Kasumi-1 (cell line): ENCODE measurements at regions not wholly inside any gene's neighbourhood (a gene's known extent, or its start where the extent isn't known, plus 50 kb on each side); places are given as distances from the start of the nearest gene placed in this dataset.

ENCODE experiments used
- DNase-seq, 2 experiments: peaks; one replicate each; lab custom pipeline; 2025; lab: John Stamatoyannopoulos, UW

DNA sequence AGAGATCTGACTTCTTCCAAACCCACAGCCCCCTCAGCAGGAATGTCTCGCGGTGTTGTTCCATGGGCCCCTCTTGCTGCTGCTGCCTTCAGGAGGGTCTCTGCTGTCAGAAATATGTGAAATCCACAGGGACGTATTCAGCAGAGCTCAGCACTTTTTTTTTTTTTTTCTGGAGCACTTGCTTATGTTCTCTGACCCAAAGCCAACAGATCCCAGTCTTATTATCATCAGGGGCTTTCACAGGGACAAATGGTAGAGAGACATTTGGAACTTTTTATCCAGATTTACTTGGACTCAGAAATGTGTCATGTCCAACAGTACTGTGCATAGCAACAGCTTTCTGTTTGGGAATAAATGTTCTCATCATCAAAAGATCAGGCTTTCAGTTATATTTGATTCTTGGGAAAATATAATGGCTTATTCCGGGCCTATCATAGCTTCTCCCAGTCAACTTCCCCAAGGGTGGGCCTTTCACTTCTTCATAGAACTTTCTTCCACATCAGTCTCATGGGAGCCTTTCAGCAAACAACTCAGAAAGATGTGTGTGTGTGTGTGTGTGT lies 332.7 kb downstream of the ZNF536 start:
- DNase-seq = no peak

DNA sequence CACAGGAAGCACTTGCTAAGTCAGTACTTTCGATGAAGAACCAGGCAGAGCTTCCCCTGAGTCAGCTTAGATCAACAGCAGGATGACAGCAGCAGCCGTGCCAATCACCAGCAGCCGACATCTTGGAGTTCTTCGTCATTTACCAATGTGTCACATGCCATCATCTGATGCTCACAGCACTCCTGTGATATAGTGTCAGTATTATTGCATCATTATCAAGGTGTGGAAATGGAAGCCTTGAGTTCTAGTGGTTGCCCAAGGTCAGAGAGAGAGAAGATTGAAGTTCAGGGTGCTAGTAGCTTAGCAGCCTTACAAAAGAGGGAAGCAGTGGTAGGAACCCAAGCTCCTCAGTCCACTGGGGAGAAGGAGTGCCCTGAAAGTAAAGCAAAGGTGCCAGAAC lies 331.5 kb downstream of the ZNF536 start:
- DNase-seq = no peak

GRCh38 chr19:30701178-30701577 lies 329.0 kb downstream of the ZNF536 start:
- DNase-seq = no peak

DNA sequence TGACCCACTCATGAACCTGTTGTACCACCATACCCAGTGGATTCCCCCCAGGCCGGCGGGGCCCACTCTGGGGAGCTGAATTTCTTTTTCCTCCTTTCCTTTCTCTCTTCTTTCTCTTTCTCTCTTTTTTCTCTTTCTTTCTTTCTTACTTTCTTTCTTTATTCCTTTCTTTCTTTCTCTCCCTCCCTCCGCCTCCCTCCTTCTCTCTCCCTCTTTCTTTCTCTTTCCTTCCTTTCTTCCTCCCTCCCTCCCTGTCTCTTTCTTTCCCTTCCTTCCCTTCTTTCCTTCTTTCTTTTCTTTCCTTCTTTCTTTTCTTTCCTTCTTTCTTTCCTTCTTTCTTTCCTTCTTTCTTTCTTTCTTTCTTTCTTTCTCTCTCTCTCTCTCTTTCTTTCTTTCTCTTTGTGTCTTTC lies 327.7 kb downstream of the ZNF536 start:
- DNase-seq = no peak

DNA sequence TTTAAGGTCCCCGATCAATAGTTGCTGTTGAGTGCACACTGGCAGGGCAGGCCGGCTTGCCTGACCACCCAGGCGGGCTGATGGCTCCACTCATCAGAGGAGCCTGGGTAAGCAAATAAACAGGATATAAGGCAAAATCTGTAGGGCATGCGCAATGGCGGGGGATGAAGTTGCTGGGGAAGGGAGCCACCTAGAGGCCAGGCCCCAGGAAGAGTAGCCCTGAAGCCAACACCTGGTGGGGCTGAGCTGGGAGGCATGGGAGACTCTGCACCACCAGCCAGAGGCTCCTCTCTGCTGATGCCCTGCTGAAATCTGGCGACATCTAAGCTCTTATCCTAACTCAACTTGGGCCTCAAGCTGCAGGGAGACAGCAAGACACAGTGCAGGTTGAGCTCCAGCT lies 324.3 kb downstream of the ZNF536 start:
- no peak for DNase-seq

DNA sequence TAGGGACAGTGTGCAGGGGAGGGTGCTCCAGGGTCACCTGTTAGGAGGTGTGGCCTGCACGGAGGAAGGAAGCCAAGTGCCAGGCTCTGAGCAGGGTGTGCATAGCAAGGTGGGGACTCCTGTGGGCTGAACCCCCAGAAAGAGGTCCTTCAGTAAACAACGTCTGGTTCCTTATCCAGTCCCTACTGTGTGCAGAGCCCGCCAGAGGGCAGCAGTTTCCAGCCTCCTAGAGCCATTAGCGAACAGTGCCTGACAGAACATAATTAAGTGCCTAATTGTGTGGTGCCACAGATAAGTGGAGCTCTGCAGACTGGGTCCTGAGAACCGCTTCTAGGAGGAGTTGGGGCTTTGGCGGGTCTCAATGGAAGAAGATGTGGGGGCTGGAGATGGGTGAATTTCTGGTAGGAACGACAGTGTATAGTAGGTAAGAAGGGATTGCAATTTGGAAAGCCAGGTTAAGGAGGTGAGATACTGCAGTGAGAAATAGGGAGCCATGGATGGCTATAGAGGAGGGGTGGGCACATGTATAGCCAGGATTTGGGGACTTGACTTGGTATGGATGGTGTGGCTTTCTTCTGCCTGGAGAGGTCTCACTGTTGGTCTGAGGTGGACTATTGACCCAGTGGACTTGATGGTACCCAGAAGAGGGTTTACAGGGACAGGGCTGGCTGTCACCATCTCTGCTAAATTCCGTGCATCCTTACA lies 323.1 kb downstream of the ZNF536 start:
- no peak for DNase-seq

DNA sequence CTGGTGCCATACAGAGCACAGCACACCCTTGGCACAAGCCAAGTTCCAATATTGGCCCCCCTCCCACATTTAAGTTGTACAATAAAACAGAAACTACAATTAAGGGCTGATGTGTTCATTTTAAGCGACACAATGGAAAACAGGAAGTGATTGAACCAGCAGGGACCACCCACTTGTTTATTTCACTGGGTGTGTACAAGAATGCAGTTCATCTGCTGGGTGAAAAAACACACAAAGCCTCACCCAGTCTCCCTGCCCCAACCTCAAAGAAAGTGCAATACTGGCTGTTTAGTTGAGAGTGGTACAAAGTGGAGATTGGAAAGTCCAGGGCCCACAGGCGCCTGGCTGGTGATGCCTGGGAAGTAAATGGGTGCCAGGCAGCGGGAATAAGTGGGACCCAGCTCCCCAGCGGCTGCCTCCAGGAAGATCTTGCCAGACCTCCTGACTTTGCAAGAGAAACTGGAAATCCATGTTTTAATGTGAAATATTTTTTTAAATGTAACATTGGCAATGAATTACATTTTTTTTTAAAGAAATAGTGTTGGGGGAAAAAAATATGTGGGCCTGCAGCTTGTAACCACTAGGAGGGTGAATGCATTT lies 322.1 kb downstream of the ZNF536 start:
- no peak for DNase-seq

GRCh38 chr19:30692879-30693503 lies 320.8 kb downstream of the ZNF536 start:
- DNase-seq = no peak

GRCh38 chr19:30692181-30692811 lies 320.1 kb downstream of the ZNF536 start:
- no peak for DNase-seq

GRCh38 chr19:30691819-30692166 lies 319.6 kb downstream of the ZNF536 start:
- DNase-seq = no peak

DNA sequence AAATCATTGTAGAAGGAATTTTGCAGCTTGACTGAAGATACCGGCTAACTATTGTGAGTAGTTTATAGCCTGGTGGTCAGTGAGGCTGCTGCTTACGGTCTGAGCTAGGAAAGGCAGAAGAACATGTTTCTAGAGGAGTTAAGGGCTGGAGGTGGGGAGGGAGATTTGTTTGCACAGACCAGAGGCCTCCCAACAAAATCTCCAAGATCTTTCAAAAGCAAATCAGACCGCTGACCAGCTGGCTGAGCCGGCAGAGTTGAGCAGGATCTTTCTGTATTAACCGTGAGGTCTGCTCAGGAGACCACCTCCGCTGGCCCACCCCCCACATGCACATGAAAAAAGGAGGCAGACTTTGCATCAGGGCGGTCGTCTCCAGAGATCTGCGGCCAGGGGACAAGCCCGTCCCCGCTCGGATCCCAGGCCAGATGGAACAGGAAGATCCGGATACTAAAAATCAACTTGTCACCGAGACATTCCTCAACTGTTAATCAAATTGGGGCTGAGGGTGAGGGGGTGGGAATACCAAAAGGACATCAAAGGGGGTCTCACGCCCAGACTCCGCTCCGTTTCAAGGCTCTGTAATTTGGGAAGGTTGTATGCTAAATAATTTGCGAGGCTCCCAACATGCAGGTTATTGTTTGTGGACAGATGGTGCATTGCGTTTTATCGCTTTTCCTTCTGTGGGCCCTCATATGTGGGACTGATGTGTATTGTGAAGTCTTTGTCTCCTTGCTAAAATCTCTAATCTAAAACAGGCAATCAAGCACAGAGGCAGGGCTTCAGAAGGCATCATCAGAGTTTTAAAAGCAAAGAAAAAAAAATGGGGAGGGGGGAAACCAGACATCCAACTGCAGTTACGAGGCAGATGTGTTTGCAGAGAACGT lies 319.0 kb downstream of the ZNF536 start:
- no peak for DNase-seq

DNA sequence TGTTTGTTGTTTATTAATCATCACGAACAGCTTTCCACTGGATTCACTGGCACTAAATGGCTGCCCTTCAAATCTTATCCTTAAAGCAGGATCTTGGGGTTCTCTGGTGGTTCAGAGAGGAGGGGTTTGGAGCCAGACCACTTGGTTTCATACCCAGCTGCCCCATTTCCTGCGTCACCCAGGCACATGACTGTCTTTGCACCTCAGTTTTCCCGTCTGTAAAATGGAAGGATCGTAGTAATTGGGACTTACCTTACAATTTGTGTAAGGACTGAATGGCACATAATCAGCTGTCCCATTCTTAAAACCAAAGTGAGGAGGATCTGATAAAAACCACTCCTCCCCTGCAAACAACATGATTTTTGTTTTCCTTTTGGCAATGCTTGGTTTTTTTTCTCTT lies 318.3 kb downstream of the ZNF536 start:
- no peak for DNase-seq

DNA sequence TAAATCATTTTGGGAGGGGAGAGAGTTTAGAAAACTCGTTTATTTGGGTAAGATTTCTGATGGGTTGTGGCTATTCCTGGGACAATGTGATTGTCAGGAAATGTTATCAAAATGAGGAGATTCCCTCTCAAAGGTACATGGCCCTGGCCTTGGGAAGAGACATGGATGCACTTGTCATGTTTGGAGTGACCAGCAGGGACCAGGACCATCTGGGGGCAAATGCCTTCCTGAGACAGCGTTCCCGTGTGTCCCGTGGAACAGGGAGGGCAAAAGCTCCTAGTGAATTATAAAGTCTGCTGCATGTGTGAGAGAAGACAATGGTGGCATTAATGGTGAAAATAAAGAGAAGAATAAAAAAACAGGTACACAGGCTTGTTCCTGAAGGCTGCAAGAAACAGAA lies 317.3 kb downstream of the ZNF536 start:
- DNase-seq = no peak

- DNase-seq = no peak
These were observed 316.5 kb downstream of the ZNF536 start for GRCh38 chr19:30688696-30689095.

GRCh38 chr19:30686826-30687566 lies 314.8 kb downstream of the ZNF536 start:
- no peak for DNase-seq

GRCh38 chr19:30686176-30686820 lies 314.1 kb downstream of the ZNF536 start:
- DNase-seq = peak in 1 of 2 experiments; percentile 2

GRCh38 chr19:30685426-30686000 lies 313.3 kb downstream of the ZNF536 start:
- no peak for DNase-seq

DNA sequence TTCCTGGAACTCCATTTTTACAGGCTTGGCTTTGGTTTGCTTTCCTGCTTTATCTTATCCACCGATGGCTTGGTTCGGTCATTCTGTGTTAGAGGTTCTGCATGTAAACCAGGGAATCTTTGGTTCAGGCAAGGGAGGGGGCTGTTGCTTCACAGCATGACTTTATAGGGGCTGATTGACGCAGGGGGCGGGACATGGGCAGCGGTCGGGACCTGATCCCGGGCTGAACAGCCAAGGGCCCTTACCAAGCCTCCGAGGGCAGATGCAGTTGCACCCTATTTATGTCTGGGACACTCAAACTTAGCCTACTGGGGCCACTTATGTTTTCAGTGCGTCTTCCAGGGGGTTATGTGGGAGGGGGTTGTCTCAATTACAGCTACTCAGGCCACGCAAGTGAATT lies 312.4 kb downstream of the ZNF536 start:
- DNase-seq = no peak

DNA sequence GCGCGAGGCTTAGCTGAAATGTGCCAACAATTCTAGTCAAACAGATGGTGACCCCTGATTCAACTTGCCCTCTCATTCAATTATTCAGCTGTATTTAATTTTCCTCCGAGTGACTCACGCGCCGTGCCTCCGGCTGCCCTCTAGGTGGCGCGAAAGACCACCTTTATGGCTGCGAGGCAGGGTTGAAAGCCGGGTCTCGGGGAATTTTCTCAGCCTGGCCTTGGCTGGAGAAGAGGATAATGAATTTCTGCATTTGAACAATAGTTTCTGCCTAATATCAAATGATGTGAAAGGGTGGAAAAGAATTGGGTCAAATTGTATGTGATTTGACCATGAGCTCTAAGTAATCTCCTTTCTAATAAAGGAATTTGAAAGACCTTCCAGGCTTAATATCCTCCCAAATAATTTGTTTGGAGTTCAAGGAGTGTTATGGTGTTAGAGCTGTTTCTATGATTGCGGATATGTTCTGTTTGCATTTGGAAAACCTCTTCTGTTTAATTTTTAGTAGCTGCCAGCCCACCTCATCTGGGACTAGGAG lies 310.9 kb downstream of the ZNF536 start:
- DNase-seq = peak; percentile 36 to 56
